ENCODE measurements at regions not wholly inside any gene's neighbourhood (a gene's known extent, or its start where the extent isn't known, plus 50 kb on each side); places are given as distances from the start of the nearest gene placed in this dataset.

DNA sequence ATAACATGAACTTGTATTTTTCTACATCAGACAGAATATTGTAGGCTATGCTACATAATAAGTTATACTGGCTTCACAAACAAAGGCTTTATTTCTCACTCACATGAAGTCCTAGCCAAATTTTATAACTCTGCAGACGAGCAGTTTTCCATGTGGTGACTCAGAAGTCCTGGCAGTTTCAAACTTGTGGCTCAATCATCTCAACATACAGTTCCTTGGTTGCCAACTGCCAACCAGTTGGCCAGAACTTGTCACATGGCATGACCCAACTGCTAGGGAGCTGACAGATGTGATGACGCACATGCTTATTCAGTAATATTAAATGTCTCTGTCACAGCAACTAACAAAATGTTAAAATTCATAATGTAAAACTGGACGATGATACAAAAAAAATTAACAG is 63.8 kb upstream of the ZC3H15 start:
- Histone ChIP-seq H3K27ac (ENCODE audit: low read length) (no peak overlapping the region), H3K27me3 (ENCODE audit: insufficient read depth, low read length, poor library complexity) (no peaks in the 10 kb centered on the region), H4K20me1 (ENCODE audit: insufficient read depth, low read length) (no peaks in the 10 kb centered on the region), H3K4me1 (ENCODE audit: insufficient read depth, low read length) (peaks cover 6% of the 10 kb centered on the region), H3K4me3 (ENCODE audit: low read depth in 1 of 2, low read length in 2 of 2) (no peak overlapping the region), H3K9me3 (ENCODE audit: insufficient read depth, low read length, severe bottlenecking) (no peaks in the 10 kb centered on the region), H3K9ac (ENCODE audit: low read depth, low read length) (no peak overlapping the region), H3K4me2 (ENCODE audit: insufficient read depth, low read length) (no peak overlapping the region), H2AFZ (ENCODE audit: low read depth, low read length) (no peak overlapping the region), H3K36me3 (ENCODE audit: insufficient read depth, low read length) (no peaks in the 10 kb centered on the region; the same call in 1 of the 2 replicates), H3K79me2 (ENCODE audit: insufficient read depth, low read length) (no peaks in the 10 kb centered on the region)
- ATAC-seq (ENCODE audit: insufficient read depth, low read depth) (no peak), DNase-seq (no peak)
- TF ChIP-seq, protein P1, sequence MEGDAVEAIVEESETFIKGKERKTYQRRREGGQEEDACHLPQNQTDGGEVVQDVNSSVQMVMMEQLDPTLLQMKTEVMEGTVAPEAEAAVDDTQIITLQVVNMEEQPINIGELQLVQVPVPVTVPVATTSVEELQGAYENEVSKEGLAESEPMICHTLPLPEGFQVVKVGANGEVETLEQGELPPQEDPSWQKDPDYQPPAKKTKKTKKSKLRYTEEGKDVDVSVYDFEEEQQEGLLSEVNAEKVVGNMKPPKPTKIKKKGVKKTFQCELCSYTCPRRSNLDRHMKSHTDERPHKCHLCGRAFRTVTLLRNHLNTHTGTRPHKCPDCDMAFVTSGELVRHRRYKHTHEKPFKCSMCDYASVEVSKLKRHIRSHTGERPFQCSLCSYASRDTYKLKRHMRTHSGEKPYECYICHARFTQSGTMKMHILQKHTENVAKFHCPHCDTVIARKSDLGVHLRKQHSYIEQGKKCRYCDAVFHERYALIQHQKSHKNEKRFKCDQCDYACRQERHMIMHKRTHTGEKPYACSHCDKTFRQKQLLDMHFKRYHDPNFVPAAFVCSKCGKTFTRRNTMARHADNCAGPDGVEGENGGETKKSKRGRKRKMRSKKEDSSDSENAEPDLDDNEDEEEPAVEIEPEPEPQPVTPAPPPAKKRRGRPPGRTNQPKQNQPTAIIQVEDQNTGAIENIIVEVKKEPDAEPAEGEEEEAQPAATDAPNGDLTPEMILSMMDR (IDR thresholded peaks at IDR 0.05; ENCODE audit: borderline replicate concordance, extremely low read depth, low read length, poor library complexity, severe bottlenecking), result no peak
- no peak for TF ChIP-seq EZH2 (IDR thresholded peaks at IDR 0.05; ENCODE audit: borderline replicate concordance, low read depth, low read length, severe bottlenecking)

DNA sequence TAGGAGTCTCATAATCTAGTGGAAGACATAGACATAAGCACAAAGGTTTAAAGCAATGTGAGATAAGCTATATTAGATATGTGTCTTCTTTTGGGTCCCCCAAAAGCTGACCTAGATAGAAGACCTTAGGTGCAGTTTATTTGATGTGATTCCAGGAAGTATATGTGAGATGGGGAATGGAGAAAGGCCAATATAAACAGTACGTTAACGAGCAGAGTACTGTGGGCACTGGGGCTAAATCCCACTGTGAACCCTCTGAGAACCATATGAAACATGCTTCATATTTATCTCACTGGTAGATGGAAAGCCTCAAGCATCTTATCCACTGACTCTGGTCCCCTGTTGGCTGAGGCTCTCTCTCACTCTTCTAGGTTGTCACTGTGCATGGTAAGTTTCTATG is 62.6 kb upstream of the ZC3H15 start:
- Histone ChIP-seq H3K9me3 (ENCODE audit: insufficient read depth, low read length, severe bottlenecking) (no peaks in the 10 kb centered on the region), H3K79me2 (ENCODE audit: insufficient read depth, low read length) (no peaks in the 10 kb centered on the region), H3K27me3 (ENCODE audit: insufficient read depth, low read length, poor library complexity) (no peaks in the 10 kb centered on the region), H4K20me1 (ENCODE audit: insufficient read depth, low read length) (no peaks in the 10 kb centered on the region), H3K4me1 (ENCODE audit: insufficient read depth, low read length) (peaks cover 12% of the 10 kb centered on the region), H2AFZ (ENCODE audit: low read depth, low read length) (no peak overlapping the region), H3K9ac (ENCODE audit: low read depth, low read length) (no peak overlapping the region), H3K27ac (ENCODE audit: low read length) (no peak overlapping the region), H3K36me3 (ENCODE audit: insufficient read depth, low read length) (no peaks in the 10 kb centered on the region; the same call in 1 of the 2 replicates), H3K4me2 (ENCODE audit: insufficient read depth, low read length) (no peak overlapping the region), H3K4me3 (ENCODE audit: low read depth in 1 of 2, low read length in 2 of 2) (no peak overlapping the region)
- ATAC-seq (ENCODE audit: insufficient read depth, low read depth), result no peak
- DNase-seq, result no peak
- no peak for TF ChIP-seq EZH2 (IDR thresholded peaks at IDR 0.05; ENCODE audit: borderline replicate concordance, low read depth, low read length, severe bottlenecking)
- TF ChIP-seq, protein P1 (IDR thresholded peaks at IDR 0.05; ENCODE audit: borderline replicate concordance, extremely low read depth, low read length, poor library complexity, severe bottlenecking), result no peak

- TF ChIP-seq, protein P1 (IDR thresholded peaks at IDR 0.05; ENCODE audit: borderline replicate concordance, extremely low read depth, low read length, poor library complexity, severe bottlenecking), result no peak
- TF ChIP-seq EZH2 (IDR thresholded peaks at IDR 0.05; ENCODE audit: borderline replicate concordance, low read depth, low read length, severe bottlenecking), result no peak
- Histone ChIP-seq H3K4me2 (ENCODE audit: insufficient read depth, low read length) (no peak overlapping the region), H3K27me3 (ENCODE audit: insufficient read depth, low read length, poor library complexity) (no peaks in the 10 kb centered on the region), H3K4me3 (ENCODE audit: low read depth in 1 of 2, low read length in 2 of 2) (no peak overlapping the region), H2AFZ (ENCODE audit: low read depth, low read length) (no peak overlapping the region), H3K4me1 (ENCODE audit: insufficient read depth, low read length) (peaks cover 12% of the 10 kb centered on the region), H3K79me2 (ENCODE audit: insufficient read depth, low read length) (no peaks in the 10 kb centered on the region), H3K36me3 (ENCODE audit: insufficient read depth, low read length) (no peaks in the 10 kb centered on the region), H4K20me1 (ENCODE audit: insufficient read depth, low read length) (no peaks in the 10 kb centered on the region), H3K27ac (ENCODE audit: low read length) (no peak overlapping the region), H3K9ac (ENCODE audit: low read depth, low read length) (no peak overlapping the region), H3K9me3 (ENCODE audit: insufficient read depth, low read length, severe bottlenecking) (no peaks in the 10 kb centered on the region)
- DNase-seq, result no peak
- no peak for ATAC-seq (ENCODE audit: insufficient read depth, low read depth)
These were observed 61.8 kb upstream of the ZC3H15 start for GRCh38 chr2:186424265-186424664.

- no peaks in the 10 kb centered on the region for H4K20me1 ChIP-seq (ENCODE audit: insufficient read depth, low read length)
- no peak overlapping the region for H3K4me2 ChIP-seq (ENCODE audit: insufficient read depth, low read length)
- no peak overlapping the region for H3K9ac ChIP-seq (ENCODE audit: low read depth, low read length)
- no peaks in the 10 kb centered on the region for H3K9me3 ChIP-seq (ENCODE audit: insufficient read depth, low read length, severe bottlenecking)
- no peak for ATAC-seq (ENCODE audit: insufficient read depth, low read depth)
- H3K4me1 ChIP-seq (ENCODE audit: insufficient read depth, low read length), result peaks cover 12% of the 10 kb centered on the region
- no peaks in the 10 kb centered on the region for H3K27me3 ChIP-seq (ENCODE audit: insufficient read depth, low read length, poor library complexity)
- no peak for DNase-seq
- no peaks in the 10 kb centered on the region for H3K36me3 ChIP-seq (ENCODE audit: insufficient read depth, low read length)
- no peak overlapping the region for H3K27ac ChIP-seq (ENCODE audit: low read length)
- H2AFZ ChIP-seq (ENCODE audit: low read depth, low read length), result no peak overlapping the region
- no peaks in the 10 kb centered on the region for H3K79me2 ChIP-seq (ENCODE audit: insufficient read depth, low read length)
- TF ChIP-seq, protein P1 (IDR thresholded peaks at IDR 0.05; ENCODE audit: borderline replicate concordance, extremely low read depth, low read length, poor library complexity, severe bottlenecking), result no peak
- no peak for TF ChIP-seq EZH2 (IDR thresholded peaks at IDR 0.05; ENCODE audit: borderline replicate concordance, low read depth, low read length, severe bottlenecking)
- H3K4me3 ChIP-seq (ENCODE audit: low read depth in 1 of 2, low read length in 2 of 2), result no peak overlapping the region
These were observed 60.5 kb upstream of the ZC3H15 start for GRCh38 chr2:186425576-186425975.

Data from DND-41 (cell line).